WTC11 (cell line): ENCODE measurements at regions not wholly inside any gene's neighbourhood (a gene's known extent, or its start where the extent isn't known, plus 50 kb on each side); places are given as distances from the start of the nearest gene placed in this dataset.

ENCODE experiments used
- ATAC-seq: fragments of 200-7000 bp; cut with Tn5 transposase; 2 replicates; pipeline ENCODE4 v1.10.0; 2021; ENCODE audit warnings: mild to moderate bottlenecking, moderate library complexity
- CTCF ChIA-PET: fragments of 300-600 bp; sonication (Branson Sonifier 250); formaldehyde crosslinking; loops from one replicate; lab custom pipeline; 2021; ENCODE audit warnings: antibody characterized with exemption; lab: Charles Lee
- POLR2A ChIA-PET: fragments of 350-600 bp; sonication (Branson Sonifier 250); formaldehyde crosslinking; loops from one replicate; lab custom pipeline; 2021; ENCODE audit warnings: antibody characterized with exemption; lab: Charles Lee
- DNase-seq: peaks from one replicate; pipeline ENCODE4 v3.0.0; 2021; ENCODE audit warnings: low spot score
- H3K27ac Mint-ChIP-seq: 2 replicates; pipeline ENCODE4 v1.8.0; 2021; ENCODE audit warnings: mixed read lengths
- H3K27me3 Mint-ChIP-seq: 2 replicates; pipeline ENCODE4 v1.8.0; 2021; ENCODE audit warnings: low read depth, mild to moderate bottlenecking, moderate library complexity, mixed read lengths
- H3K36me3 Mint-ChIP-seq: 2 replicates; pipeline ENCODE4 v1.8.0; 2021; ENCODE audit warnings: mixed read lengths
- H3K4me1 Mint-ChIP-seq: 2 replicates; pipeline ENCODE4 v1.8.0; 2022; ENCODE audit warnings: mixed read lengths
- H3K4me3 Mint-ChIP-seq: 2 replicates; pipeline ENCODE4 v1.8.0; 2021; ENCODE audit warnings: mild to moderate bottlenecking, moderate library complexity, mixed read lengths
- H3K9me3 Mint-ChIP-seq: 2 replicates; pipeline ENCODE4 v1.8.0; 2021; ENCODE audit warnings: mixed read lengths
- CBFB ChIP-seq: sonication (generic); formaldehyde crosslinking; IDR thresholded peaks from 2 replicates; pipeline ENCODE4 v1.8.1; 2022; ENCODE audit warnings: mild to moderate bottlenecking, low read depth, missing genetic modification reagents
- CDX4 ChIP-seq: fragments of 250-450 bp; sonication (Bioruptor Pico); IDR thresholded peaks from 2 replicates; pipeline ENCODE4 v1.9.0; 2021; ENCODE audit warnings: moderate library complexity, mild to moderate bottlenecking, inconsistent platforms, borderline replicate concordance
- EMX1 ChIP-seq: fragments of 250-450 bp; sonication (Bioruptor Pico); IDR thresholded peaks from 2 replicates; pipeline ENCODE4 v1.8.0; 2021; ENCODE audit warnings: mild to moderate bottlenecking
- ERG ChIP-seq: fragments of 250-450 bp; sonication (Bioruptor Pico); IDR thresholded peaks from 2 replicates; pipeline ENCODE4 v1.8.0; 2021; ENCODE audit warnings: mild to moderate bottlenecking
- ESRRA ChIP-seq: sonication (generic); formaldehyde crosslinking; IDR thresholded peaks from 2 replicates; pipeline ENCODE4 v1.8.1; 2022; ENCODE audit warnings: mild to moderate bottlenecking, missing genetic modification reagents, borderline replicate concordance
- FOXP4 ChIP-seq: sonication (generic); formaldehyde crosslinking; IDR thresholded peaks from 2 replicates; pipeline ENCODE4 v1.8.0; 2022; ENCODE audit warnings: mild to moderate bottlenecking, missing genetic modification reagents
- MLX ChIP-seq: sonication (generic); formaldehyde crosslinking; IDR thresholded peaks from 2 replicates; pipeline ENCODE4 v1.8.1; 2023; ENCODE audit warnings: mild to moderate bottlenecking, missing genetic modification reagents, moderate library complexity
- NR3C1 ChIP-seq: sonication (generic); formaldehyde crosslinking; conservative IDR thresholded peaks from 2 replicates; pipeline ENCODE4 v1.8.1; 2023; ENCODE audit warnings: low read depth, mild to moderate bottlenecking, missing genetic modification reagents
- SMAD3 ChIP-seq: sonication (generic); formaldehyde crosslinking; IDR thresholded peaks from 2 replicates; pipeline ENCODE4 v1.8.0; 2022; ENCODE audit warnings: missing genetic modification reagents, mild to moderate bottlenecking, borderline replicate concordance
- SOX15 ChIP-seq: fragments of 250-450 bp; sonication (Bioruptor Pico); IDR thresholded peaks from 2 replicates; pipeline ENCODE4 v1.9.0; 2021; ENCODE audit warnings: mild to moderate bottlenecking
- TCF7 ChIP-seq: sonication (generic); formaldehyde crosslinking; IDR thresholded peaks from 2 replicates; pipeline ENCODE4 v1.8.0; 2022; ENCODE audit warnings: mild to moderate bottlenecking, low read depth, missing genetic modification reagents, moderate library complexity
- USF2 ChIP-seq: sonication (generic); formaldehyde crosslinking; IDR thresholded peaks from 2 replicates; pipeline ENCODE4 v1.8.1; 2023; ENCODE audit warnings: mild to moderate bottlenecking, missing genetic modification reagents, moderate library complexity
- ZNF121 ChIP-seq: sonication (generic); formaldehyde crosslinking; IDR thresholded peaks from 2 replicates; pipeline ENCODE4 v1.8.0; 2023; ENCODE audit warnings: missing genetic modification reagents
- ZNF138 ChIP-seq: sonication (generic); formaldehyde crosslinking; conservative IDR thresholded peaks from 2 replicates; pipeline ENCODE4 v1.8.1; 2022; ENCODE audit warnings: mild to moderate bottlenecking, moderate library complexity, missing genetic modification reagents
- ZNF232 ChIP-seq: sonication (generic); formaldehyde crosslinking; IDR thresholded peaks from 2 replicates; pipeline ENCODE4 v1.8.0; 2022; ENCODE audit warnings: mild to moderate bottlenecking, missing genetic modification reagents
- ZNF263 ChIP-seq: sonication (generic); formaldehyde crosslinking; IDR thresholded peaks from 2 replicates; pipeline ENCODE4 v1.8.1; 2022; ENCODE audit warnings: low read depth, mild to moderate bottlenecking, moderate library complexity, missing genetic modification reagents

- TF ChIP-seq ERG (CRISPR knock-in tag) (no peak), FOXP4 (CRISPR knock-in tag) (no peak), ZNF232 (CRISPR knock-in tag) (no peak)
- ChIA-PET CTCF (no interaction called here), POLR2A (no interaction called here)
- Mint-ChIP-seq H3K27ac (no peak overlapping the region), H3K4me3 (no peak overlapping the region), H3K36me3 (no peaks in the 10 kb centered on the region), H3K9me3 (peaks cover 12% of the 10 kb centered on the region), H3K27me3 (no peaks in the 10 kb centered on the region), H3K4me1 (peaks cover 4% of the 10 kb centered on the region; the same call in 1 of the 2 replicates)
- ATAC-seq (no peak), DNase-seq (no peak)
Measured at GRCh38 chr7:126179916-126180315, 1072.8 kb downstream of the GRM8 start.

- H3K36me3 Mint-ChIP-seq, result 0 out of 2 replicates have a peak, but pooled peaks cover 5% of the 10 kb centered on the region
- H3K4me1 Mint-ChIP-seq, result peaks cover 3% of the 10 kb centered on the region; the same call in 1 of the 2 replicates
- CTCF ChIA-PET, result no interaction called here
- no peak for TF ChIP-seq ZNF138 (CRISPR knock-in tag)
- H3K27me3 Mint-ChIP-seq, result no peaks in the 10 kb centered on the region
- POLR2A ChIA-PET, result no interaction called here
- peaks cover 21% of the 10 kb centered on the region for H3K9me3 Mint-ChIP-seq
- H3K27ac Mint-ChIP-seq, result no peak overlapping the region
- ATAC-seq (no peak), DNase-seq (no peak)
- no peak overlapping the region for H3K4me3 Mint-ChIP-seq
Measured at GRCh38 chr7:126178865-126179264, 1073.9 kb downstream of the GRM8 start.

GRCh38 chr7:126177782-126178181, 1075.0 kb downstream of the GRM8 start:
- POLR2A ChIA-PET, result no interaction called here
- TF ChIP-seq USF2 (CRISPR knock-in tag) (no peak), ZNF121 (CRISPR knock-in tag) (no peak), ZNF263 (CRISPR knock-in tag) (no peak), SOX15 (CRISPR knock-in tag) (no peak), ESRRA (CRISPR knock-in tag) (no peak), EMX1 (CRISPR knock-in tag) (no peak), MLX (CRISPR knock-in tag) (no peak), SMAD3 (no peak), CBFB (CRISPR knock-in tag) (no peak), NR3C1 (CRISPR knock-in tag) (no peak), TCF7 (CRISPR knock-in tag) (no peak), ERG (CRISPR knock-in tag) (no peak), CDX4 (CRISPR knock-in tag) (no peak)
- ATAC-seq (no peak), DNase-seq (no peak)
- peaks cover 12% of the 10 kb centered on the region for H3K36me3 Mint-ChIP-seq
- H3K9me3 Mint-ChIP-seq, result peaks cover 32% of the 10 kb centered on the region
- H3K27me3 Mint-ChIP-seq, result no peaks in the 10 kb centered on the region
- CTCF ChIA-PET, result no interaction called here
- H3K4me3 Mint-ChIP-seq, result no peak overlapping the region
- H3K4me1 Mint-ChIP-seq, result peaks cover 3% of the 10 kb centered on the region; the same call in 1 of the 2 replicates
- H3K27ac Mint-ChIP-seq, result no peak overlapping the region
